Liver (tissue), 8 donors: ENCODE measurements at regions not wholly inside any gene's neighbourhood (a gene's known extent, or its start where the extent isn't known, plus 50 kb on each side); places are given as distances from the start of the nearest gene placed in this dataset.

Source experiments
- DNase-seq: peaks from one replicate; pipeline ENCODE4 v3.0.0-alpha.2; 2017; ENCODE audit warnings: low spot score
- H3K27ac ChIP-seq, 2 donors: one replicate each; pipeline ENCODE4 v1.7.0; 2013; ENCODE audit warnings: inconsistent platforms in 2 of 2, low read length in 2 of 2, control low read depth in 1 of 2, low read depth in 1 of 2, mild to moderate bottlenecking in 1 of 2
- H3K27me3 ChIP-seq, 4 donors: one replicate each; pipeline versions ENCODE4 v1.6.1 to v1.7.0; 2013; ENCODE audit warnings: low read length in 3 of 4, inconsistent platforms in 1 of 4, mild to moderate bottlenecking in 1 of 4, moderate library complexity in 1 of 4; ENCODE audit not compliant: control insufficient read depth in 4 of 4, insufficient read depth in 4 of 4
- H3K36me3 ChIP-seq, 4 donors: one replicate each; pipeline versions ENCODE4 v1.6.1 to v1.7.0; 2013; ENCODE audit warnings: low read length in 3 of 4, mild to moderate bottlenecking in 3 of 4, low read depth in 1 of 4, moderate library complexity in 1 of 4; ENCODE audit not compliant: control insufficient read depth in 4 of 4, insufficient read depth in 3 of 4
- H3K4me1 ChIP-seq, 4 donors: one replicate each; pipeline versions ENCODE4 v1.6.1 to v1.7.0; 2013; ENCODE audit warnings: low read length in 3 of 4, mild to moderate bottlenecking in 3 of 4, moderate library complexity in 1 of 4; ENCODE audit not compliant: control insufficient read depth in 4 of 4, insufficient read depth in 4 of 4
- H3K4me3 ChIP-seq, 3 donors: one replicate each; pipeline versions ENCODE4 v1.6.1 to v1.7.0; 2013; ENCODE audit warnings: low read length in 3 of 3, control low read depth in 1 of 3, low read depth in 1 of 3, mild to moderate bottlenecking in 1 of 3
- H3K9ac ChIP-seq, 2 donors: one replicate each; pipeline ENCODE4 v1.7.0; 2013; ENCODE audit warnings: low read length in 2 of 2, mild to moderate bottlenecking in 2 of 2, moderate library complexity in 2 of 2, control low read depth in 1 of 2, low read depth in 1 of 2
- H3K9me3 ChIP-seq, 4 donors: one replicate each; pipeline versions ENCODE4 v1.6.1 to v1.7.0; 2013; ENCODE audit warnings: low read length in 3 of 4; ENCODE audit not compliant: control insufficient read depth in 4 of 4
- ATF3 ChIP-seq: IDR thresholded peaks from 2 replicates; pipeline ENCODE4 v1.6.1; 2016; ENCODE audit warnings: antibody characterized with exemption
- CTCF ChIP-seq: fragments of 150-350 bp; IDR thresholded peaks from 2 replicates; pipeline ENCODE4 v1.5.1; 2017; ENCODE audit warnings: improper control_type of control experiment, low read depth, low read length; ENCODE audit not compliant: missing input control
- EGR1 ChIP-seq, 2 donors: IDR thresholded peaks; 2 replicates each; pipeline ENCODE4 v1.6.1; 2016 to 2018; ENCODE audit warnings: antibody characterized with exemption in 2 of 2, low read depth in 2 of 2
- FOXA1 ChIP-seq: IDR thresholded peaks from 2 replicates; pipeline ENCODE4 v1.6.1; 2016; ENCODE audit warnings: antibody characterized with exemption
- FOXA2 ChIP-seq: IDR thresholded peaks from 2 replicates; pipeline ENCODE4 v1.6.1; 2016; ENCODE audit warnings: antibody characterized with exemption
- GABPA ChIP-seq, 2 donors: IDR thresholded peaks in 1 of 2; conservative IDR thresholded peaks in 1 of 2; 2 replicates each; pipeline ENCODE4 v1.6.1; 2016; ENCODE audit warnings: antibody characterized with exemption in 2 of 2, mild to moderate bottlenecking in 1 of 2, moderate library complexity in 1 of 2
- HNF4A ChIP-seq, 2 donors: conservative IDR thresholded peaks; 2 replicates each; pipeline ENCODE4 v1.6.1; 2016; ENCODE audit warnings: antibody characterized with exemption in 2 of 2, mild to moderate bottlenecking in 2 of 2
- HNF4G ChIP-seq: IDR thresholded peaks from 2 replicates; pipeline ENCODE4 v1.6.1; 2016; ENCODE audit warnings: antibody characterized with exemption
- JUND ChIP-seq, 2 donors: IDR thresholded peaks; 2 replicates each; pipeline ENCODE4 v1.6.1; 2016; ENCODE audit warnings: antibody characterized with exemption in 2 of 2
- MAX ChIP-seq: IDR thresholded peaks from 2 replicates; pipeline ENCODE4 v1.6.1; 2016; ENCODE audit warnings: antibody characterized with exemption
- NR2F2 ChIP-seq: IDR thresholded peaks from 2 replicates; pipeline ENCODE4 v1.6.1; 2016; ENCODE audit warnings: antibody characterized with exemption
- RAD21 ChIP-seq, 2 donors: IDR thresholded peaks; 2 replicates each; pipeline ENCODE4 v1.6.1; 2016; ENCODE audit warnings: antibody characterized with exemption in 2 of 2, mild to moderate bottlenecking in 2 of 2
- RXRA ChIP-seq, 2 donors: IDR thresholded peaks; 2 replicates each; pipeline ENCODE4 v1.6.1; 2017 to 2018; ENCODE audit warnings: antibody characterized with exemption in 2 of 2, mild to moderate bottlenecking in 1 of 2
- SP1 ChIP-seq: IDR thresholded peaks from 2 replicates; pipeline ENCODE4 v1.6.1; 2018; ENCODE audit warnings: antibody characterized with exemption, mild to moderate bottlenecking
- TAF1 ChIP-seq: conservative IDR thresholded peaks from 2 replicates; pipeline ENCODE4 v1.6.1; 2016; ENCODE audit warnings: antibody characterized with exemption, mild to moderate bottlenecking
- YY1 ChIP-seq: IDR thresholded peaks from 2 replicates; pipeline ENCODE4 v1.6.1; 2016; ENCODE audit warnings: antibody characterized with exemption, mild to moderate bottlenecking
- ZBTB33 ChIP-seq: IDR thresholded peaks from 2 replicates; pipeline ENCODE4 v1.6.1; 2016; ENCODE audit warnings: antibody characterized with exemption
- WGBS: extraction: QIAGEN DNeasy Blood & Tissue Kit; methylation state at CpG from one replicate; pipeline ENCODE4 v1.1.7; 2013; 5-methylcytosine and 5-hydroxymethylcytosine counted together
- donor health status: healthy.
- donor health status: healthy.
- donor health status: healthy.
- donor health status: healthy.
- donor health status: healthy.

- no peak for DNase-seq
- H3K27ac ChIP-seq: no peak overlapping the region
- no peaks in the 10 kb centered on the region for H3K36me3 ChIP-seq
- TF ChIP-seq FOXA2 (no peak), RAD21 (IDR thresholded peaks at IDR 0.05) (no peak), TAF1 (no peak), SP1 (no peak), ATF3 (no peak), NR2F2 (no peak), EGR1 (IDR thresholded peaks at IDR 0.05; ENCODE audit: low read depth in 2 of 2) (no peak), ZBTB33 (no peak), RXRA (IDR thresholded peaks at IDR 0.05) (no peak), MAX (no peak), HNF4A (conservative IDR thresholded peaks at IDR 0.05) (no peak), HNF4G (no peak)
- no peak overlapping the region for H3K4me3 ChIP-seq
- no peaks in the 10 kb centered on the region for H3K9me3 ChIP-seq
- no peak overlapping the region for H3K9ac ChIP-seq
- 86% methylated on average over 6 of the region's 6 CpGs for whole genome bisulfite sequencing
- no peaks in the 10 kb centered on the region for H3K4me1 ChIP-seq
- H3K27me3 ChIP-seq: no peaks in the 10 kb centered on the region
Measured at GRCh38 chr13:97746649-97747048, 206.8 kb upstream of the IPO5 start.

- H3K9ac ChIP-seq: no peak overlapping the region
- no peaks in the 10 kb centered on the region for H3K27me3 ChIP-seq
- DNase-seq: no peak
- TF ChIP-seq ATF3 (no peak), HNF4G (no peak), JUND (IDR thresholded peaks at IDR 0.05) (no peak), FOXA1 (no peak), YY1 (no peak)
- H3K27ac ChIP-seq: no peak overlapping the region
- no peaks in the 10 kb centered on the region for H3K9me3 ChIP-seq
- H3K36me3 ChIP-seq: no peaks in the 10 kb centered on the region
- H3K4me1 ChIP-seq: no peaks in the 10 kb centered on the region
- no peak overlapping the region for H3K4me3 ChIP-seq
- WGBS: 92% methylated on average over 5 of the region's 5 CpGs
Measured at GRCh38 chr13:97749174-97749573, 204.3 kb upstream of the IPO5 start.

GRCh38 chr13:97751477-97751876 is 202.0 kb upstream of the IPO5 start:
- no peak overlapping the region for H3K4me3 ChIP-seq
- no peak overlapping the region for H3K9ac ChIP-seq
- H3K9me3 ChIP-seq: no peaks in the 10 kb centered on the region
- H3K36me3 ChIP-seq: no peaks in the 10 kb centered on the region
- no peaks in the 10 kb centered on the region for H3K27me3 ChIP-seq
- H3K4me1 ChIP-seq: no peaks in the 10 kb centered on the region
- no peak overlapping the region for H3K27ac ChIP-seq
- TF ChIP-seq RAD21 (IDR thresholded peaks at IDR 0.05) (no peak), ZBTB33 (no peak), CTCF (no peak), GABPA (IDR thresholded peaks at IDR 0.05 in 1 of 2, conservative IDR thresholded peaks at IDR 0.05 in 1 of 2) (no peak), HNF4A (conservative IDR thresholded peaks at IDR 0.05) (no peak), EGR1 (IDR thresholded peaks at IDR 0.05; ENCODE audit: low read depth in 2 of 2) (no peak), RXRA (IDR thresholded peaks at IDR 0.05) (no peak), HNF4G (no peak), ATF3 (no peak)
- DNase-seq: no peak
